Colonic mucosa (tissue), 4 donors: ENCODE measurements at regions not wholly inside any gene's neighbourhood (a gene's known extent, or its start where the extent isn't known, plus 50 kb on each side); places are given as distances from the start of the nearest gene placed in this dataset.

Experiments
- DNase-seq: peaks from one replicate; pipeline ENCODE4 v3.0.0-alpha.2; 2020
- H3K27ac ChIP-seq: fragments of 200-600 bp; one replicate; pipeline ENCODE4 v1.8.0; 2021
- H3K27me3 ChIP-seq: fragments of 200-600 bp; one replicate; pipeline ENCODE4 v1.8.0; 2021
- H3K36me3 ChIP-seq: fragments of 200-600 bp; one replicate; pipeline ENCODE4 v1.8.0; 2021
- H3K4me1 ChIP-seq: fragments of 200-600 bp; one replicate; pipeline ENCODE4 v1.8.0; 2021; ENCODE audit warnings: mild to moderate bottlenecking
- H3K4me3 ChIP-seq: fragments of 200-600 bp; one replicate; pipeline ENCODE4 v1.8.0; 2021
- H3K9ac ChIP-seq, 2 donors: one replicate each; pipeline ENCODE4 v1.7.0; 2013; ENCODE audit warnings: control low read depth in 2 of 2, low read depth in 2 of 2, low read length in 2 of 2
- H3K9me3 ChIP-seq: fragments of 200-600 bp; one replicate; pipeline ENCODE4 v1.8.0; 2021
- intact Hi-C: fragments of 100-400 bp; cut with DNase I; formaldehyde crosslinking; loops from one replicate; pipeline ENCODE4 v1.14.1; 2022
- TF ChIP-seq, protein P1 (sequence below): fragments of 200-600 bp; IDR thresholded peaks from one replicate; pipeline ENCODE4 v1.8.0; 2022; ENCODE audit warnings: antibody characterized with exemption, mild to moderate bottlenecking
- donor health status: healthy.
- donor health status: DM: no; HTN: no; CAD: no.
- donor health status: DM: no; HTN: no; CAD: no.

DNA sequence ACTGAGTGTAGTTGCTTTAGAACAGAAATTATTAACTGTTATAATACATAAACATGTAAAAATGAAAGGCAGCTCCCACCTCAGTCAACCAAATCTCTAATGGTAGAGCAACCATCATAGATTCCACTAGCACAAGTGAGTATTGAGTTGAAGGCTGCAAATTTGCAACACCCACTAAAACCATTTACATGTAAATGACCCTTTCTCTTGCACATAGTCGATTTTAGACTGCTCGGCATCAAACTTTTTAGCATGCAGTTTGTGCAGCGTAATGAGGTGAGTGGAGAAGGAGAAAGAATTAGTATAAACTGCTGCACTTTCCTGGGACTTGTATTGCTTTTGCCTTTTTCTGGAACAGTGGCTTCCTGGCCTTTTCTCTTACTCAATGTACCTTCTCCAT, 62.8 kb downstream of the FBXO5 start:
- Histone ChIP-seq H3K27me3 (no peaks in the 10 kb centered on the region), H3K4me1 (no peaks in the 10 kb centered on the region), H3K4me3 (no peak overlapping the region), H3K36me3 (no peaks in the 10 kb centered on the region), H3K9ac (no peak overlapping the region), H3K27ac (no peak overlapping the region), H3K9me3 (no peaks in the 10 kb centered on the region)
- DNase-seq = no peak
- TF ChIP-seq, protein P1, sequence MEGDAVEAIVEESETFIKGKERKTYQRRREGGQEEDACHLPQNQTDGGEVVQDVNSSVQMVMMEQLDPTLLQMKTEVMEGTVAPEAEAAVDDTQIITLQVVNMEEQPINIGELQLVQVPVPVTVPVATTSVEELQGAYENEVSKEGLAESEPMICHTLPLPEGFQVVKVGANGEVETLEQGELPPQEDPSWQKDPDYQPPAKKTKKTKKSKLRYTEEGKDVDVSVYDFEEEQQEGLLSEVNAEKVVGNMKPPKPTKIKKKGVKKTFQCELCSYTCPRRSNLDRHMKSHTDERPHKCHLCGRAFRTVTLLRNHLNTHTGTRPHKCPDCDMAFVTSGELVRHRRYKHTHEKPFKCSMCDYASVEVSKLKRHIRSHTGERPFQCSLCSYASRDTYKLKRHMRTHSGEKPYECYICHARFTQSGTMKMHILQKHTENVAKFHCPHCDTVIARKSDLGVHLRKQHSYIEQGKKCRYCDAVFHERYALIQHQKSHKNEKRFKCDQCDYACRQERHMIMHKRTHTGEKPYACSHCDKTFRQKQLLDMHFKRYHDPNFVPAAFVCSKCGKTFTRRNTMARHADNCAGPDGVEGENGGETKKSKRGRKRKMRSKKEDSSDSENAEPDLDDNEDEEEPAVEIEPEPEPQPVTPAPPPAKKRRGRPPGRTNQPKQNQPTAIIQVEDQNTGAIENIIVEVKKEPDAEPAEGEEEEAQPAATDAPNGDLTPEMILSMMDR = no peak
- intact Hi-C loops = no loop called here
